ENCODE measurements at regions not wholly inside any gene's neighbourhood (a gene's known extent, or its start where the extent isn't known, plus 50 kb on each side); places are given as distances from the start of the nearest gene placed in this dataset.

GRCh38 chr14:39593377-39593776, 161.1 kb upstream of the FBXO33 start:
- TF ChIP-seq POLR2A (IDR thresholded peaks at IDR 0.05) (no peak), CTCF (IDR thresholded peaks at IDR 0.05 in 8 of 11, conservative IDR thresholded peaks at IDR 0.05 in 3 of 11) (no peak)
